Fibroblast of peridontal ligament (primary cell): ENCODE measurements at regions not wholly inside any gene's neighbourhood (a gene's known extent, or its start where the extent isn't known, plus 50 kb on each side); places are given as distances from the start of the nearest gene placed in this dataset.

Experiments
- DNase-seq: peaks from one replicate; pipeline ENCODE4 v3.0.0-alpha.2; 2010; ENCODE audit errors: extremely low read depth

DNA sequence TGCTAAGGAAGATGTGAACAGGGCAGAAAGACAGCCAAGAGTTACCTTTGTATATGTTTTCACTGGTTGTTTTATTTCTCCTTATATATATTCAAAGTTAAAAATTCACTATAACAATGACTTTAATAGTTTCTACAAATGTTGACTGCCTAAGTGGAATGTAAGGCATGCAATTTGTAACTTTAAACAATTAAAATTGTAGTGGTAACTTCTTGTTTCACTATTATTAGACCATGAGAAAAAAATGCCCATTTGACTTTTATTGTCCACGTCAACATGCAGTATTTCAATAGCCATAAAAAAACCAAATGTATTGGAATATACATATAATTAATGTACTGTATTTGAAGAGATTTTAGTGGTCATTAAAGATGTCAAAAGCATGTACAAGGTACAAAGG, 340.7 kb upstream of the CBLB start:
- DNase-seq = no peak

DNA sequence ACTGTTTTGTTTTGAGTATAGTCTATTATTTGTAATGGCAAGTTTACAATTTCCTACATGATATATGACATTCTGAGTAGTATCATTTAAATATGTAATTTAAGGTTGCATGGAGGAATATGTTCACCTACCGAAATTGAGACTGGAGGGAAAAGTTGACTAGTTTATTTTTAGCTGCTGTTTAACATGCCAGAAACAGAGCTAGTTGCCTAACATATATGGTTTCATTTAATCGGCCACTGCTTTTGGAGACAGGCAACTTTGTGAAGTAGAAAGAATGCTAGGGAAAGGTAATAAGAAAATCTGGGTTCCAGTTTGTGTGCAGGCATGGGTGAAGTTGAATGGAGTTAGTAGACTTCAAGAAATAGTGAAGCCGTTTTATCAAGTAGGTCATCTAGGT, 342.1 kb upstream of the CBLB start:
- peak; percentile 46 for DNase-seq

DNA sequence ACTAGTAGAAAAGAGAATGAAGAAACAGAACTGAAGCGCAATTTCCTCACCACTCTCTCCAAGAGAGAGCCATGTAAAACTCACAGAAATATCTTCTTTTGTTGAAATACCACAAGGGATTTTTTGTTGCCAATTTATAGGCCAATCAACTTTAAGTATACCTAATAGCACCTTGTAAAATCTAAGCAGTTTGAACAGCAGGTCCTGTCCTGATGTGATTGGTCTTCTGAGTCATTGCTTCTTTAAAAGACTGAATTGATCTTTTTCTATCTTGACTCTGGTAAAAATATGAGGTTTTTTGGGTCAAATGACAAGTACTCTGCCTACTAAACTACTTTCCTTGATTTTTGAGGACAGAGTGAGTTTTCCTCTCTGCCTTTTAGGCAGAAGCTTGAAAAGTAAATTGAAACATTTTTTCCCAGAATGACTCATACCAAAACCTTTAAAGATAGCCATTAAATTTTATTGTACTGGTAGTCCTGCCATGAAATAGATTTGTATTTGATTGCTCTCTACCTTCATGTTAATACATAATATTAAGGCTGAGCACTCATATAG, 343.9 kb upstream of the CBLB start:
- peak; percentile 51 for DNase-seq

DNA sequence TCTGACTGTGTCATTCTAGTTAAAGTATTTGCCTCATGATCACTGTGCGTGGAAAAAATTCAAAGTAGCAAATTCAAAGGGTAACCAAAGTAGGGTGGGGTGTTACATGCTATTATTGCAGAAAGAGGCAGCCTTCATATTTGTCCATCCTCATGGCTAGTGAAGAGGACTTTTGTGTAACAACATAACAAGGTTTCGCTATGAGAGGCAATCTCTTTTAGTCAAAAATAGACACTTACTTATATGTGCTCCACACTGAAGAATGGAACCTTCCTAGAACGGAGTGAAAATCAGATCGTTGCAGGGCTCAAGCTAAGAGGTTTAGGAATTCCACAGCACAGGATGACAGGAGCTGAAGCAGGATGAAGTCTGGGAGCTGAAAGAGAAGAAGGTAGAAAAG, 345.1 kb upstream of the CBLB start:
- no peak for DNase-seq

DNA sequence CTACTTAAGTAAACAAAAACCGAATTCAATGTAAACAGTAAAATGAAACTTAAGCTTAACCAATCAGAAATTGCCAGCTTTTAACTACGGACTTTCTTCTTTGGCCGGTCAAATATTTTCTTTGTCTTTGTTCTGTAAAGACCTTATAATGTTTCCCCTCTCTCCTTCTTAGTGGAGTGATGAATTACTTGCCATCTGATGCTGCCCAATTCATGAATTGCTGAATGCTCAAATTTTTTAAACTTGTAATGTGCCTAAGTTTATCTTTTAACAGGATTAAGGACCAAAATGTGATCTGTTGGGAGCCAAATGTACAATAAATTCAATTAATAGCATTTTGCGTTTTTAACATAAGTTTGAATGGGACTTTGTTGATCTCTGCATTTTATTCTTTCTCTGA, 345.8 kb upstream of the CBLB start:
- no peak for DNase-seq

DNA sequence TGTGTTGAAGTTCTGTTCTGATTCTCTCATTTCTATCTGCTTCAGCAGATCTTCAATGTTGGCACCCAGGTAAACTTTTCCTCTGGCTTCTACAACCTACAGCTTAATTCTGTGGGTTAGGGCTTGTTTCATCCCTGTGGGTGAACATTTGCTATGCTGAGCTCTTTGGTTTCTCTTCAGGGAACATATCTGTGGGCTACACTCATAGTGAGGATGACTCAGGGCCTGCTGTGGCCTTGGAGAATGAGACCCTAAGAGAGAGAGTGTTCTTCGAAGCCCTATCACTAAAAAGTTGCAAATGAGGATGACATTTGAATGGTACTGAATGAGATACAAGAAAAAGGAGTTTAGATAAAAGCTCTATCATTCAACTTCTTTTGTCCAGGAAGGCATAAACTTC, 346.2 kb upstream of the CBLB start:
- peak; percentile 26 for DNase-seq

DNA sequence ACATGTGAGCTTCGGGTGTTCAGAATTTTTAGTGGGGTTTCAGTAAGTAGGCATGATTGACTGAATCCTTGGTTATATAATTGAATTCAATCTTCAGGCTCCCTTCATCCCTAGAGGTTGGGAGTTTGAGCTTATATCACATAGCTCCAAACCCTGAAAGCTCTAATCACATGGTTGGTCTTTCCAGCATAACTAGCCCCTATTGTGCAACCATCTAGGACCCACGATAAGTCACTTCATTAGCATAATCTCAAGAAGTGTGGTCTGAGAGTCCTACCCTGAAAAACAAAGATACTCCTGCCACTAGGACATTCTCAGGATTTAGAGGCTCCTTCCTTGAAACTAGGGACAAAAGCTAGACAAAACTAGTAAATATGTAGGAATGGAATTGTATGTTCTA, 348.9 kb upstream of the CBLB start:
- DNase-seq = no peak

DNA sequence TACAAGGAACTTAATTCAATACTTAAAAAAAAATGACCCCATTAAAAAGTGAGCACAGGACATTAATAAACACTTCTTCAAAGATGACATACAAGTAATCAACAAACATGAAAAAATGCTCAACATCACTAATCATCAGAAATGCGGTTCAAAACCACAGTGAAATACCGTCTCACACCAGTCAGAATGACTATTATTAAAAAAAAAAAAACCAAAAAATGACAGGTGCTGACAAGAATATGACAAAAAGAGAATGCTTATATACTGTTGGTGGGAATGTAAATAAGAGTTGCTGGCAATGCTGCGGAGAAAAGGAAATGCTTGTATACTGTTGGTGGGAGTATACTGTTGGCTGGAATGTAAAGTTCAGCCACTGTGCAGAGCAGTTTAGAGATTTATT, 358.3 kb upstream of the CBLB start:
- no peak for DNase-seq

DNA sequence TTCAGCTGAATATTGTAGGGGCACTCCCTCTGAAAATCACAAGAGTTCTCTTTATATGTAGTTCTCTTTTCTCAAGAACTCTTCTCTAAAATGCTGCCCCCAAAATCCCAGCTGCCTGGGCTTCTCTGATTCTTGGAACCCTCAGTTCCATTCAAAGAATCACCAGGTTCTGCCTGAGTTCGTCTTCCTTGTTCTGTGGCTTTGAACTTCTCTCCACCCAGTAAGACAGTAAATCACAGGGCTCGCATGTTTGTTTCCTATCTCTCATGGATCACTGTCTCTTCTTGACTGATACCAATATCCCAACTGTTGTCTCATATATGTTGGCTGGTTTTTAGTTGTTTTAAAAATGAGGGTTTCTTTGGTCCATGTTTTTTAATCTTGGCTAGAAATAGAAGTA, 359.5 kb upstream of the CBLB start:
- DNase-seq = no peak

DNA sequence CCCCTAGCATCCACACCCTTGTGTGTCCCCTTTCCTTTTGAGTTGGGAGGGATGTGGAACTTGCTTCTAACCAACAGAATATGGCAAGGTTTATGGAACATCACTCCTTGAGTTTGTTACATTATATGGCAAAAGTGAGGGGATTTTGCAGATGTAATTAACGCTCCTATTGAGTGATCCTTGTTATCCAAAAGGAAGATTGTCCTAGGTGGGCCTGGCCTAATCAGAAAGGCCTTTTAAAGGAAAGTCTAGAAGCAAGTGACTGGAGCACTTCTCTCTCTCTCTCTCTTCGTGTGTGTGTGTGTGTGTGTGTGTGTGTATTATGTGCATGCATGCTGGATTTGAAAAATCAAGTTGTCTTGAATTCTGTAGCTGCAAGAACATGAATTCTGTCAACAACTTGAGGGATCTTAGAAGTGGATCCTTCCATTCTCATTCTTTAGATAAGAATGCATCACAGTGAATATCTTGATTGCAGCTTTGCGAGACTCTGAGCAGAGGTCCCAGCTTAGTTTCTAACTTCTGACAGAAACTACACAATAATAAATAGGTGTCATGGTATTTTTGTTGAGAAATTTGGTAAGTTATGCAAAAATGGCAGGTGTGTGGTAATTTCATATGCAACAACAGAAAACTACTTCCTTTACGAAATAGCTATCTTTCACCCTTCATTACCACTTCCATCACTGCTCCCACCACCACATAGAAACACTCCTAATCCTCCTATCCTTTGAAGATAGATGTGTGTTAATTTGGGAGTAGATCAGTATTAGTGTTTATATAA, 360.9 kb upstream of the CBLB start:
- DNase-seq = no peak

DNA sequence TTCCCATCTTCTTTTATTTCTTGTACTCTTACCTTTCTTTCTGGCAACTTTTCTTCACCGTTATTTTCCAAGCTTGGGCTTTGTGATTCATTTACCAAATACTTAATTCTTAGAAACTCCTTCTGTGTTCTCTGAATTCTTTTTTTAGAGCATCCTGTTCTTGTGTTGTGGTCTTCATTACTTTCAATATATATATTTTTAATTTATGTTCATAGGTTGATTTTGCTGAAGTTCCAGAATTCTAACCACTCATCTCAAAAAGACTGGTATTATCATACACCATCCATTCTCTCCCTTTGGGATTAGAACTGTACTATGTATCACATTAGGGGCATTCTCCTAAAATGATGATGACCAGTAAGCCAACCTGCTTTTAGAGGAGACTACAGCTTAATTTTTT, 362.3 kb upstream of the CBLB start:
- DNase-seq = no peak

DNA sequence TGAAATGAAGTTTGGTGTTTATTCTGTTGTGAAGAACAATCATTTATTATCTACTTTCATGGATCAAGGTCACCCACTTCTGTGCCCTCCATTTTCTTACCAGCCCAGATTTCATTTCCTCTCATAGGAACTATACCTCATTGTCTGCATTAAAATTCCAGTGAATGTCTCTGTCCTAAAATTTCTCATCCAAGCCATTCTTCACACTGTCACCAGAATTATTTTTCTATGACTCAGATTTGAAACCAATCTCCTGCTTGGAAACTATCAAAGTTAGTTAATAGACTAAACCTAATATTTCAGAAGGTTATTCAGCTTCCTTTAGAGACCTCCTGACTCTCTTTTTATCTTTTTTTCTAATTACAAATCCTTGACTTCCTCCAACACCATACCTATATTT, 364.1 kb upstream of the CBLB start:
- DNase-seq = no peak

DNA sequence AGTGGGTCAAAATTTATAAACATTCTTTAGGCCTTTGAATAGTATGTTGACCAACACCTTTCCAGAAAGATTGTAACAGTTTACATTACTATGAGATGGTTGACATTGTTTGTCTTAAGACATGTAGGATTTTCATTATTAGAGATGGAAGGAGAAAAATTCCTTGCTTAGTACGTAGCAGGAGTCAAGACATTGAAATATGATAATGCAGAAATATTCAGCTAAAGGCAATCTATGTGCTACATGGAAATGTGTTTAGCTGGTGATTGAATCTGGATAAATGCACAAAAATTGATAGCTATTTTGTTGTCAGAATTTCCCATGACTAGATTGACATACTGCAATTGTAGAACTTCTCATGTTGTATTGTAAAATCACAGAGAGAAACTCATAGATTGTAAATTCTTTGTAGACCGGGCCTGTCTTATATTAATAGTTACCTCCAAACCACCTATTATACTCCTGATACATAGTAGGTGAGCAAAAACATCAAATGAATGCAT, 370.4 kb upstream of the CBLB start:
- DNase-seq = no peak

DNA sequence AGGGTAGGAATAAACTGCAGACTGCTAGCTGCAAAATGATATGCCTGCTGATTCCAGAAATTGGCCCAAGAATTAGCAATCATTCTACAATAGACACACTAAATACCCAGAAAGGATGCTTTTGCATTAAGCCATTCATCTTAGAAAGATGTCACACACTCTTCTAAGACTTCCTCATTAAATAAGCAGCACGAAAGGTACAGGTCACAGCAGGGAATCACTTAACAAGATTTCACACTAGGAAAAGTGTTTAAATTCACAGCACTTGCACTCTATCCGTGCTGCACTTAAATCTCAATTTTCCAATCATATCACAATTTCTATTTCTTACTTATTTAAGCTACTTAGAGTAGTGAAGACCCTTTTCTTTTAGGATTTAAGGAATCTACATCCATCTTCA, 372.8 kb upstream of the CBLB start:
- no peak for DNase-seq

DNA sequence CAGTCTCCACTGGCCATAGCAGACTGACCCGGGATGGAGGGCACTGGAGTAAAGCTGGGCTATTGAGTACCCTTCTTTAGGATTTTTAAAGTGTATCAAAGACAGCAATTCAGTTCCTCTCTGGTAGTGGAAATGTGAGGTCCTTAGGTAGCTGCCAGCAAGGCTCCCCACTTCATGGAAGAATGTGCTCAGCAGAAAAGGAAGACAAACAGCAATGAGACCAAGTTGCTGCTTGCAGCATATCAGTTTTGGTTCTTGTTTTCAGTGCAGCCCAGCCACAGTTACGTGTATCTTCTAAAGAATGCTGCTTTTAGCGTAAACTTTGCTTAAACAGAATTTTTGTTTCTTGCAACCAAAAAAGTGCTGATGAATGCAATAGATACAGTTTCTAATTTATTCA, 374.0 kb upstream of the CBLB start:
- DNase-seq = no peak

DNA sequence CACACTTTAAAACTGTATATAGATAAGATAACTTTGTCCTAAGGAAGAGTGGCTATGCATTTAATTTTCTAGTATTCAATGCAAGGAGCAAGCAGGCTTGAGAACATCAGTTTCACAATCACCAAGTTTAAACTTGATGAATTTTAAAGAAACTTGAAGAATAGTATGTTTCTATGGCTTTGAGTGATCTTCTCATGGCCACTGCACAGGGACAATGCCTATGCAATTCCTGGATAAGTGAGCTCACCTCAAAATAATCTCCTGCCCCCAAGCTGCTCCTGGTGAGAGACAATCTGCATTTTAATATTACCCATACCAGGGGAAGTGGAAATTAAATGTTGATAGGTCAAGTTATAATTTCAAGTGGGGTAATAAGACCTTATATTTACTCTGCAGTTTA, 376.6 kb upstream of the CBLB start:
- DNase-seq = no peak

DNA sequence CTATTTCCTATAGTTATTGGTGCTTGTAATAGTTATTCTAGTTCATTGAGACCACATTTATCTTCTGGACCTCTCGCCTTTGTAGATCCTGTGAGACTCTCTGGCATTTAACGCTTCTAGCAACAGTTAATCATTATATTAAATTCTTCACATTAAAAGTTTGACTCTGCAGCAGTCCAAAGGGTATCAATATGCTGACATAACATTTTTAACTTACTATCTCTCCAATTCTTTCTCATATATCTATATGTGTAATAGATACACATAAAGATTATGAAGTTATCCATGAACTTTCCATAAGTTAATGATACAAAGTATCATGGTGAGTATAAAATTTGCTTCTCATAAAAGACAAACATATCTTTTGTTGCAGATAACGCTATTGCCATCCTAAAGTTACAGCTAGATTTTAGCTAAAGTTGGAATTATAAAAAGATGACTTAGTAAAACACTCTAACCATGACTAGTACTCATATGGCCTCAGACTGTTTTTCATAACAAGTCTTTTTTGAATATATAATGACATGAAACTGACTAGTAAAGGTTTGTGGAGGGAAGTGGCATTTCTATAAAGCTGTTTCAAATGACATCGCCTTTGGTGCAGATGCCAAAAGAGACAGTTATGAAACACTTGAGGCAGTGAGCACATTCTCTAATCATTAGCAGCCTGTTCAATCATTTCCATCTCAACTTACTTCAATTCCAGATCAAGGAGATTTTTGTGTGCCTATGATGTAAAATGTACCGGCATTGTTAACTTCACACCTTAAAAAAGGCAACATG, 379.3 kb upstream of the CBLB start:
- DNase-seq = peak; percentile 73

DNA sequence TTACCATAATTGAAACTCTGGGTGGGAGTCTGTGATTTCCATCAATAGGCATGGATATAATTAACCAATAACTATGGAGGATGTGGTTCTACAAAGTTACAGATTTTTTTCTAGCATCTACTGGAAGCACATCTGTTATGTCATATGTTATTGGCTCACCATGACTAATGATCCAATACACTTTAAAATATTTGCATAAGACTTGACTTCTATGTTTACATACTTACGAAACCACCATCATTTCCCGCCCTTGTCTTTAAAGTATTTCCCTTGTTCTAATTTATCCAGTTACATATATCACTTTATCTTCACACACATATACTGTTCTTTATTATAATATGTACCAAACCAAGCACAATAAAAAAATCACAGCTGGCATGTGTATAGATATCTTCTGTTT, 380.3 kb upstream of the CBLB start:
- DNase-seq = peak; percentile 91

DNA sequence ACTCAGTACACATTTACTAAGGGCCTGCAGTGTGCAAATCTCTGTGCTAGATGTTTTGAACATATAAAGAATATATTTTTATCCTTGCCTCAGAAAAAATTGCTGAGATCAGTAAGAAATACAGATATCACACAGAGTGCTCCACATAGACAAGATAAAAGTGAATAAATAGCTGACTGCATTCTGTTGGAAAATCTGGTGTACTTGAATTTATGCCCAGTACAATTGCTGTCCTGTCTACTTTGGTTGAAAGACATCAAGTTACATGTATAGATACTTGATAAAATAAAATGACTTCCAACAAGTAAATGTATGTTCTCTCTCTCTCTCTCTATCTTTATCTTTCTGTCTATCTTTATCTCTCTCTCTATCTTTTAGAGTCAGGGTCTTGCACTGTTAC, 381.2 kb upstream of the CBLB start:
- no peak for DNase-seq

DNA sequence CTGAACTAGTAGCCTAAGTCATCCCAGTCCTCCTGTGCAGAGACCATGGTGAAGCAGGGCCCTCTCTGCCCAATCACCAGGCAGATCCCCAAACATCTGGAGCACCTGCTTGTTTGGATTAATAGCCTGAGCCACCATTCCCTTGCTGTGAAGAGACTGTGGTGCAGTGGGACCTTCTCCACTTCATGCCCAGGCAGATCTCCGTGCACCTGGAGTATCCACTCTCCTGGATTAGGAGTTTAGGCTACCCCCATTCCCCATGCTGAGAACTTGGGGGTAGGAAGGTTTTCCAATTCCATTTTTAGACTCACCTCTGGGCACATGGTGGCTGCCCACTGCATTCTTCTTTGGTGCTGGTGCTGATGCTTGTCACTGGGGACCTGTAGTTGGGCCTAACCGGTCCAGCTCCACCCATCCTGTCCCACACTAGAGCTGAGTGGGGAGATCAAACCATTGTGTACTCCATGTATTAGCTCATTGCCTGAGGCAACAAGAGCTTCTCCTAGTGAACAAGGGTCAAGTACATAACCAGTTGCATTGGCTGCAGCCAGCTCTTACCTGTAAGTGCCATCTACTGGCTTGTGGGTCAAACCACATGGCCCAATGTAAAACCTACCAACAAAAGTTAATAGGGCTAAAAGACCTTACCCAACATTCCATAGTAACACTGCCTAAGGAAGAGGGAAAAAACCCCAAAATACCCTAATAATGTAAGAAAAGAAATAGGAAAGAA, 382.5 kb upstream of the CBLB start:
- DNase-seq = no peak

DNA sequence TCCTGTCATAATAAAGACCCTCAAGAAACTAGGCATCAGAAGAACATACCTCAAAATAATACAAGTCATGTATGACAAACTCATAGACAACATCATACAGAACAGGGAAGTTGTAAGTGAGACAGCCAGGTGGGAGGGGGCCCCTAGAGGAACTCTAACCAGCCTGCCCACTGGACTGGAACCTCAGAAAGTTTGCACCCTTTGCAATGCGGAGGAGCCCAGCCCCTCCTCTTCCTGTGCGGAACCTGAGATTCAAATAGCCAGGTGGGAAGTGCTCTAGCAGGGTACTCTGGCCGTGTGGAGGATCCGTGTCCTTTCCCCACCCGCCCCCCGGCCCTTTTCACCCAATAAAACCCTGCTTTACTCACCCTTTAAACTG, 387.0 kb upstream of the CBLB start:
- DNase-seq = no peak

DNA sequence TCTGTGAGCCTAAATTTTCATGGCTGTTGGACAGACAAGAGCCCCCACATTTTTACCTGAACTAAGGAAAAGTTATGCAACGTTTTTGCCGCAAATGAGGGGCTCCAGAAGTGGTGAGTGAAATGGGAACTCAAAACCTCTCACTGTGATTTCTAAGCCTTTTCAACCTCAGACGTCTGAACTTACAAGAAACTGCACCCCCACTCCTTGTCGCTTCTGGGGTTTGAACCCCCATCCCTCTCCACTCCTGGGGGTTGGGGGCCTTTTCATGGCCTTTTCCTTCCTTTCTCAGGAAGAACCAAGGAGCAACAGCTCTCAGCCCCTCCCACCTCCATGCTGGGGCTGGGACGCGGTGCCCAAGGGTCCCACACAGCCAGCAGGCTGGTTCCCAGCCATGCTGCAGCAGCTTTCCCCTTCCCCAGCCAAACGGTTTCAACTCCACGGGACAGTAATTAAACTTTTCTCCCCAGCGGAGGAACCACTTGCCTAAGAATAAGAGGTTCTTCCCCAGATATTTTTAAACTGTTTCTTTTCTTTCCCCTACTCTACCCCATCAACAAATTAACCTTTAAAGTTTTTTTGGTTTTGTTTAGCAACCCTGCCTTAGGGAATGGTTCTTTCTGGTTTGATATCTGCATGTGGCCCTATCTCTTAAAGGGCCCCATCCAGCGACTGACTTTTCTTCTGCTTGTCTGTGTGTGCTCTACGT, 387.6 kb upstream of the CBLB start:
- DNase-seq = no peak
